ENCODE measurements at regions not wholly inside any gene's neighbourhood (a gene's known extent, or its start where the extent isn't known, plus 50 kb on each side); places are given as distances from the start of the nearest gene placed in this dataset.
"Not testable (repeated sequence)": the region's sequence is repeated elsewhere in the genome, so short reads cannot be mapped to it uniquely, and the experiment has no call there.

DNA sequence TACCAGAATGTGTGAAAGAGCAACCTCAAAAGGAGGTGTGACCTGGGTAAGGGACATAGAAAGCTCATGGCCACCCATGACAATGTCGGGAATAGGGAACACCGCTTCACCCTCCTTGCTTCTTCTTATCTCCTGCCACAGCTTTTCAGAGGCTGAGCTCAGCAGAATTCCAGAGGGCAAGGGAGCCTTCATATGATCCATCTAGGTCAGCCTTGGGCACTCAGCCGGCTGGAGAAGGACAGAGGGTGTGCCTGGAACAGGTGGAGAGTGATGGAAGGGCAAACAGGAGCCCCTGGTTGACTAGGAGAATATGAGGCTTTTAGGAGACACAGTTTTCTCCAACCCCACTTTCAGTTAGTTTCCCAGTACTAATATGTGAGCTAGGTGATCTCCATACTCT lies 74.6 kb upstream of the ROPN1 start:
- not testable (repeated sequence) for H3K9me3 ChIP-seq (ENCODE audit: control insufficient read depth in 1 of 2, low read length in 2 of 2); H3K27me3 ChIP-seq (ENCODE audit: control insufficient read depth in 1 of 2, insufficient read depth in 2 of 2, low read length in 2 of 2); H3K9ac ChIP-seq (ENCODE audit: low read depth in 1 of 2, low read length in 2 of 2); H3K27ac ChIP-seq (ENCODE audit: low read depth, low read length); H3K4me1 ChIP-seq (ENCODE audit: control insufficient read depth in 1 of 2, insufficient read depth in 2 of 2, low read length in 2 of 2); H3K4me3 ChIP-seq (ENCODE audit: low read depth in 1 of 2, low read length in 2 of 2); H3K36me3 ChIP-seq (ENCODE audit: control insufficient read depth in 1 of 2, insufficient read depth in 2 of 2, low read length in 2 of 2)

DNA sequence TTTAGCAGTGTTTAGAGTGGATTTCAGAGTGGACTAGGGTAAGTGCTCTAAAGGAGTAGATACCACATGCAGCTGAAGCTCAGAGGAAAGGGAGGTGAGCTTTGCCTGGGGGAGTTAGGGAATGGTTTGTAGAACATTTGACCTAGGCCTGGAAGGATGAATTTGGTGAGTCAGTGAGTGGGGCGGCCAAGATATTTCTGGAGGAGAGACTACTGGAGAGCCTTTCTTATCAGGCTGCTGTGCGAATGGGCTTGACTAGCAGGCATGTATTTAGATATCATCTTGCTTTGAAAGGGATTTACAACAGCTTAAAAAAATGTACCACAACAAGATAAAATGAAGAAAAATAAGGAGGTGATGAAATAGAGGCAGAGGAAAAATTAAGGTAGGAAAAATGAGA lies 77.8 kb upstream of the ROPN1 start:
- H3K27ac ChIP-seq (ENCODE audit: low read depth, low read length); H3K4me1 ChIP-seq (ENCODE audit: control insufficient read depth in 1 of 2, insufficient read depth in 2 of 2, low read length in 2 of 2); H3K9me3 ChIP-seq (ENCODE audit: control insufficient read depth in 1 of 2, low read length in 2 of 2); H3K27me3 ChIP-seq (ENCODE audit: control insufficient read depth in 1 of 2, insufficient read depth in 2 of 2, low read length in 2 of 2); H3K4me3 ChIP-seq (ENCODE audit: low read depth in 1 of 2, low read length in 2 of 2); H3K9ac ChIP-seq (ENCODE audit: low read depth in 1 of 2, low read length in 2 of 2); H3K36me3 ChIP-seq (ENCODE audit: control insufficient read depth in 1 of 2, insufficient read depth in 2 of 2, low read length in 2 of 2): not testable (repeated sequence)

DNA sequence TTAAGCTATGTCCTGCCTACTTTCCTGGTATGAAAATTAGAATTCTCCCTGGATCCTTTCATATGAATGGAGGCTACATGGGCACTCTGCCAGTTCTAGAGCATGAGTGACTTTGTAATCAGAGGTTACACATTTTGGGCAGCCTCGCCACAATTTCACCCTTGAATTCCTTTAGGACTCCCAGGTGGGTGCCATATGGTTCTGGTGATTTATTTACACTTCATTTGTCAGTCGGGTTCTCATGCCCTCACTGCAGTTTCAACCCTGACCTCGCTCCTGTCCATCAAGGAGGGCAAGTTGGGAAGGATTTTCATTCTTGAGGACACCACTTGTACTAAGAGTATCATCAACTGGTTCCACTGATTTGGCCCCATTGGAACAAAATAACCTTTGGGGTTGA lies 83.2 kb upstream of the ROPN1 start:
- not testable (repeated sequence) for H3K36me3 ChIP-seq (ENCODE audit: control insufficient read depth in 1 of 2, insufficient read depth in 2 of 2, low read length in 2 of 2); H3K27me3 ChIP-seq (ENCODE audit: control insufficient read depth in 1 of 2, insufficient read depth in 2 of 2, low read length in 2 of 2); H3K9ac ChIP-seq (ENCODE audit: low read depth in 1 of 2, low read length in 2 of 2); H3K27ac ChIP-seq (ENCODE audit: low read depth, low read length); H3K9me3 ChIP-seq (ENCODE audit: control insufficient read depth in 1 of 2, low read length in 2 of 2); H3K4me3 ChIP-seq (ENCODE audit: low read depth in 1 of 2, low read length in 2 of 2); H3K4me1 ChIP-seq (ENCODE audit: control insufficient read depth in 1 of 2, insufficient read depth in 2 of 2, low read length in 2 of 2)

- Histone ChIP-seq H3K27me3 (ENCODE audit: control insufficient read depth in 1 of 2, insufficient read depth in 2 of 2, low read length in 2 of 2) (no peaks in the 10 kb centered on the region), H3K27ac (ENCODE audit: low read depth, low read length) (no peak overlapping the region), H3K9me3 (ENCODE audit: control insufficient read depth in 1 of 2, low read length in 2 of 2) (no peaks in the 10 kb centered on the region), H3K4me3 (ENCODE audit: low read depth in 1 of 2, low read length in 2 of 2) (no peak overlapping the region), H3K36me3 (ENCODE audit: control insufficient read depth in 1 of 2, insufficient read depth in 2 of 2, low read length in 2 of 2) (no peaks in the 10 kb centered on the region), H3K9ac (ENCODE audit: low read depth in 1 of 2, low read length in 2 of 2) (no peak overlapping the region), H3K4me1 (ENCODE audit: control insufficient read depth in 1 of 2, insufficient read depth in 2 of 2, low read length in 2 of 2) (no peaks in the 10 kb centered on the region)
Measured at GRCh38 chr3:124075753-124076152, 83.8 kb upstream of the ROPN1 start.

DNA sequence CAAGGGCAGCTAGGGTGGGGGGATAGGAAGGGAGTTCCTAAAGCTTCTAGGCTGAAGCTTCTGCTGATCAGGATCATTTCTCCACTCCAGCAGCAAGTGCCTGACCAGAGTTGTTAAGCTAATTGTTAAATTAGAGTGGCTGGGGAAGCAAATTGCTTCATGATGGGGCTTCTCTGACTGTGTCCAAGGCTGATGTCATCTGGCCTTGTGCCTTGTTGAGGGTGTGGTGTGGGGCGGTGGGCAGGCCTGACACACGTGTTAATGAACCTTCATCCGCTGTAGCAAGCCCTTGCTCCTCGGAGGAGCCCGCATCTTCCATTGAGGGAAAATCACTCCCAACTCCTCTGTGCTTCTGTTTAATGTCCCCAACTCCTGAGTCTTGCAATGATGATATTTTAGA lies 84.3 kb upstream of the ROPN1 start:
- no peaks in the 10 kb centered on the region for H3K36me3 ChIP-seq (ENCODE audit: control insufficient read depth in 1 of 2, insufficient read depth in 2 of 2, low read length in 2 of 2)
- H3K9ac ChIP-seq (ENCODE audit: low read depth in 1 of 2, low read length in 2 of 2): no peak overlapping the region
- no peak overlapping the region for H3K27ac ChIP-seq (ENCODE audit: low read depth, low read length)
- no peaks in the 10 kb centered on the region for H3K27me3 ChIP-seq (ENCODE audit: control insufficient read depth in 1 of 2, insufficient read depth in 2 of 2, low read length in 2 of 2)
- H3K4me1 ChIP-seq (ENCODE audit: control insufficient read depth in 1 of 2, insufficient read depth in 2 of 2, low read length in 2 of 2): no peaks in the 10 kb centered on the region
- H3K9me3 ChIP-seq (ENCODE audit: control insufficient read depth in 1 of 2, low read length in 2 of 2): no peaks in the 10 kb centered on the region
- H3K4me3 ChIP-seq (ENCODE audit: low read depth in 1 of 2, low read length in 2 of 2): no peak overlapping the region

GRCh38 chr3:124078953-124079911 lies 87.3 kb upstream of the ROPN1 start:
- Histone ChIP-seq H3K4me3 (ENCODE audit: low read depth in 1 of 2, low read length in 2 of 2) (no peak overlapping the region), H3K4me1 (ENCODE audit: control insufficient read depth in 1 of 2, insufficient read depth in 2 of 2, low read length in 2 of 2) (no peaks in the 10 kb centered on the region), H3K36me3 (ENCODE audit: control insufficient read depth in 1 of 2, insufficient read depth in 2 of 2, low read length in 2 of 2) (no peaks in the 10 kb centered on the region), H3K27ac (ENCODE audit: low read depth, low read length) (no peak overlapping the region), H3K9ac (ENCODE audit: low read depth in 1 of 2, low read length in 2 of 2) (no peak overlapping the region), H3K27me3 (ENCODE audit: control insufficient read depth in 1 of 2, insufficient read depth in 2 of 2, low read length in 2 of 2) (no peaks in the 10 kb centered on the region), H3K9me3 (ENCODE audit: control insufficient read depth in 1 of 2, low read length in 2 of 2) (no peaks in the 10 kb centered on the region)

DNA sequence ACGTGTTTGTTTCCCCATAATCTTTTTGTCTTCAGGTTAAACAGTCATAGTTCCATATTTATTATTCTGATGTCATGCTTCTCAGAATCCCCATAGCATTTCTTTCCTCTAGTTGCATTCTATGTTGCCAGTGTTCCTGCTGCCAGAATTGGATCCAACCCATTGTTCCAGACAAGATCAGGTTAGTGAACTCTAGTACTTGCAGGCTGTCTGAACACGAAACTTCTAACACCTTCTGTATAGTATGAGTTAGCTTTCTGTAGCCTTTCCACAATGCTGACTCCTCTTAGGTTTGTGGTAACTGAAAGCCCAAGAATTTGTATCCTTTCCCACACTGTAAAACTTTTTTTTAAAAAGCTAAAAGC lies 88.0 kb upstream of the ROPN1 start:
- no peaks in the 10 kb centered on the region for H3K27me3 ChIP-seq (ENCODE audit: control insufficient read depth in 1 of 2, insufficient read depth in 2 of 2, low read length in 2 of 2)
- H3K4me1 ChIP-seq (ENCODE audit: control insufficient read depth in 1 of 2, insufficient read depth in 2 of 2, low read length in 2 of 2): no peaks in the 10 kb centered on the region
- H3K9me3 ChIP-seq (ENCODE audit: control insufficient read depth in 1 of 2, low read length in 2 of 2): no peaks in the 10 kb centered on the region
- no peaks in the 10 kb centered on the region for H3K36me3 ChIP-seq (ENCODE audit: control insufficient read depth in 1 of 2, insufficient read depth in 2 of 2, low read length in 2 of 2)
- no peak overlapping the region for H3K4me3 ChIP-seq (ENCODE audit: low read depth in 1 of 2, low read length in 2 of 2)
- H3K27ac ChIP-seq (ENCODE audit: low read depth, low read length): no peak overlapping the region
- H3K9ac ChIP-seq (ENCODE audit: low read depth in 1 of 2, low read length in 2 of 2): no peak overlapping the region

- Histone ChIP-seq H3K36me3 (ENCODE audit: control insufficient read depth in 1 of 2, insufficient read depth in 2 of 2, low read length in 2 of 2) (no peaks in the 10 kb centered on the region), H3K9ac (ENCODE audit: low read depth in 1 of 2, low read length in 2 of 2) (no peak overlapping the region), H3K27me3 (ENCODE audit: control insufficient read depth in 1 of 2, insufficient read depth in 2 of 2, low read length in 2 of 2) (no peaks in the 10 kb centered on the region), H3K9me3 (ENCODE audit: control insufficient read depth in 1 of 2, low read length in 2 of 2) (no peaks in the 10 kb centered on the region), H3K4me1 (ENCODE audit: control insufficient read depth in 1 of 2, insufficient read depth in 2 of 2, low read length in 2 of 2) (no peaks in the 10 kb centered on the region), H3K4me3 (ENCODE audit: low read depth in 1 of 2, low read length in 2 of 2) (no peak overlapping the region), H3K27ac (ENCODE audit: low read depth, low read length) (no peak overlapping the region)
Measured at GRCh38 chr3:124082343-124082742, 90.4 kb upstream of the ROPN1 start.

DNA sequence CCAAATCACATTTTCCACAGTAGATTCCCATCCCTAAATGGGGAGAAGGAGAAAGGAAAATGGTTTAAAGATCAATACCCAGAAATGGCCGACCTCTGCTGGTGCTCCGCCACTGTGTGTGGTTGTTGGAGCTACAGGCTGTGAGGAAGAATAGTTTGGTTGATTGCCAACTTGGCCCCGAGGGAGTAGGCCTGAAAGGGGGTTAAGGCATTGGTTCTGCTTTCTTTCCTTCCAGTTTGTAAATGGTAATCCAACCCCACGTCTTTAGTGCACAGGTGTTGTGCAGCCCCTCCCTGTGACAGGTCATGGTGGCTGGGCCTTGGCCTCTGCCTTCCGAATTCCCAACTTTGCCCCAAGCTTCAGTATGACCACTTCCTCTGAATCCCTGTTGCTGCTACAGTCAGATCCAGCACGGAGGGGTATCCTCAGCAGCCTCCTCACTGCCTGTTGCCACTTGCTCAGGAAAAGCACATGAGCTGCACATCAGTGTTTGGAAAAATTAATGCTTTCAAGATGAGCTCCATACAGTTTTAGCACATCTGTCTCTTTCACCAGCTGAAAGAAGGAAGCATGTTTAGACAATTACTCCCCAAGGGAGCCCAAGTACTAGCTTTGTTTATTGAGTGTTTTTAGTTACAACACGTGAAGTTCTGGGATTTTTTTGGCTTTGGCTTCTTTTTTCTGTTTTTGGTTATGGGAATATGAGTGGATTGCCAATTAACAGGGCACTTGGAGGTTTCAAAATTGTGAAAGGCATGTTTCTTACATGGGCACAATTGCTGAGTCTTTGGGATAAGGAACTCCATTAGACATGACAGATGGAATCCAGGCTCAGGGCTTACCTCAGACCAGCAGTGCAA lies 92.3 kb upstream of the ROPN1 start:
- no peak overlapping the region for H3K4me3 ChIP-seq (ENCODE audit: low read depth in 1 of 2, low read length in 2 of 2)
- no peak overlapping the region for H3K27ac ChIP-seq (ENCODE audit: low read depth, low read length)

GRCh38 chr3:124088801-124089200 lies 96.9 kb upstream of the ROPN1 start:
- Histone ChIP-seq H3K9me3 (ENCODE audit: control insufficient read depth in 1 of 2, low read length in 2 of 2) (no peaks in the 10 kb centered on the region), H3K4me3 (ENCODE audit: low read depth in 1 of 2, low read length in 2 of 2) (no peak overlapping the region), H3K36me3 (ENCODE audit: control insufficient read depth in 1 of 2, insufficient read depth in 2 of 2, low read length in 2 of 2) (no peaks in the 10 kb centered on the region), H3K27me3 (ENCODE audit: control insufficient read depth in 1 of 2, insufficient read depth in 2 of 2, low read length in 2 of 2) (no peaks in the 10 kb centered on the region), H3K4me1 (ENCODE audit: control insufficient read depth in 1 of 2, insufficient read depth in 2 of 2, low read length in 2 of 2) (no peaks in the 10 kb centered on the region), H3K27ac (ENCODE audit: low read depth, low read length) (no peak overlapping the region), H3K9ac (ENCODE audit: low read depth in 1 of 2, low read length in 2 of 2) (no peak overlapping the region)

More for the DNA sequence above, 92.3 kb upstream of the ROPN1 start:
- Histone ChIP-seq H3K4me1 (ENCODE audit: control insufficient read depth in 1 of 2, insufficient read depth in 2 of 2, low read length in 2 of 2) (no peaks in the 10 kb centered on the region), H3K27me3 (ENCODE audit: control insufficient read depth in 1 of 2, insufficient read depth in 2 of 2, low read length in 2 of 2) (no peaks in the 10 kb centered on the region), H3K36me3 (ENCODE audit: control insufficient read depth in 1 of 2, insufficient read depth in 2 of 2, low read length in 2 of 2) (no peaks in the 10 kb centered on the region), H3K9ac (ENCODE audit: low read depth in 1 of 2, low read length in 2 of 2) (no peak overlapping the region), H3K9me3 (ENCODE audit: control insufficient read depth in 1 of 2, low read length in 2 of 2) (no peaks in the 10 kb centered on the region)

Data from duodenal mucosa (tissue), 2 donors.